GM19025 (cell line): ENCODE measurements at regions not wholly inside any gene's neighbourhood (a gene's known extent, or its start where the extent isn't known, plus 50 kb on each side); places are given as distances from the start of the nearest gene placed in this dataset.

Experiments used
- ATAC-seq: cut with Tn5 transposase; IDR thresholded peaks from one replicate; pipeline ENCODE4 v1.9.1; 2021; ENCODE audit warnings: mild to moderate bottlenecking, low read depth, moderate library complexity; ENCODE audit not compliant: unreplicated experiment

DNA sequence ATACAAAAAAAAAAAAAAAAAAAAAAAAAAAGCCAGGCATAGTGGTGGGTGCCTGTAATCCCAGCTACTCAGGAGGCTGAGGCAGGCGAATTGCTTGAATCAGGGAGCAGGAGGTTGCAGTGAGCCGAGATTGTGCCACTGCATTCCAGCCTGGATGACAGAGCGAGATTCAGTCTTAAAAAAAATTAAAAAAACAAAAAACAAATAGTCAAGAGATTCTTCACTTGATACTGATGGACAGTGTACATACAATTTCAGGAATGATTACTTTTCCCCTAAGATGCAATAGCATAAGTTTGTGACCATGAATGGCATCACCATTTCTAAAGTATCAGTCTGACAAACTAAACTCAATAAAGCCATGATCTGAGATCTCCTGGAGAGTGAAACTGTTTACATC lies 60.8 kb upstream of the IVNS1ABP start:
- ATAC-seq = no peak

DNA sequence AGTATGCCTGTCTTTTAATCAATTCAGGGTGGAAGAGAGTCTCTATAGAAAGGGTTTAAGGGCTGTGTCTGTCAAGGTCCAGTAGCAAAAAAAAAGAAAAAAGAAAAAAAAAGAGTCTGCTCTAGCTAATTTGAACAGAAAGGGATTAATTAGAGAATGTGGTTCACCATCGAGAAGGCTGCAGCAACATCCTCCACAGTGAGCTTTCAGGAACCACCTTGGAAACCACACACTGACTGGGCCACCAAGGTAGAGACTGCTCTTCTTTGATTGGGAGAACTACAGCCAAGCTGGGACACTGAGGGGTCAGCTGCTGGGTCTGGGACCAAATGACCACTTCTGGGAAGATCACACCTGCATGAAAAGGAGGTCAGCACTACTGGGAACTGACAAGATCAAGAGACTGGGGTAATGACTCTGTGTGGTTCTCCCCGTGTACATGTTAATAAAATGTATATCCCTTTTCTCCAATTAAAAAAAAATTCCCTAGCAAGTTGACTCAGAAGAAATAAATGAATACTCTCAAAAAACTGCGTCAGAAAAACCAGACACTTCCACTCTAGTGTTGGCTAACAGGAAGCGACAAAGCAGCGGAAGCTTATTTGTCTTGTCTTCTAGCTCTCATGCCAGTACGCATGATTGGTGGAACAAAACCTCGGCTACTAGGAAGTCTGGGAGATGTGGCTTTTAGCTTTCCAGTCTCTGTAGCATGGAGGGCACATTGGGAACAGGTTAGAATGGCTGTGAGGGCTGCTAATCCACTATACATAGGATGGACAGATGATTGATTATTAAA lies 60.0 kb upstream of the IVNS1ABP start:
- no peak for ATAC-seq

DNA sequence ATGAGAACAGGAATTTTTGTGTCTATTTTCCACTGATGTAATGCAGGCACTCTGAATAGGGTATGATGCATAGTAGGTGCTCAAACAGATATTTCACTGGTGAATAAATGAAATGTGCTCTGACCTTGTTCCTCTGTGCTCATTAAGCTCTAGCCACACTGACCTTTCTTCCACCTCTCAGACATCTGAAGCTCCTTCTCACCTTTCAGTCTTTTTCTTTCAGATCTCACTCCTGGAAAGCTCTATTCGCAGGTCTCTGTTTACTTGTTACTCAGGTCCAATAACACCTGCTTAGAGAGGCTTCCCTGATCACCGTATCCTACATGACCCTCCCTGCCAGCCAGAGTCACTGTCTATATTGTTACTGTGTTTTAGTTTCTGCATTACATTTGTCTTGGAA lies 59.2 kb upstream of the IVNS1ABP start:
- no peak for ATAC-seq

DNA sequence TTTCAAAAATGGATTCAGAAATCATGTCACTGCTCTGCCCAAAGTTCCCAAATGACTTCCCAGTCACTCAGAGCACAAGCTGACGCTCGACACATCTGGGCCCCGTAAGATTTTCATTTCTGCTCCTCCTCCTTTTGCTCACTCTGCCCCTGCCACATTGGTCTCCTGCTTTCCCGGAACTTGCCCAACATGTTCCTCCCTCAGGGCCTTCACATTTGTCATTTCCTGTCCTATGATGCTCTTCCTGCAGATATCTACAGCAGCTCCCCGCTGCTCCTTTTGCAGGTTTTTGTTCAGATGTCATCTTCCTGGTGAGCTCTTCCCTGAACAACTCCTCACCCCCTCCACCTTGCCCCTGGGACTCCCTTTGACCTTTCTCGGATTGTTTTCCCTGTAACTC lies 58.5 kb upstream of the IVNS1ABP start:
- no peak for ATAC-seq

DNA sequence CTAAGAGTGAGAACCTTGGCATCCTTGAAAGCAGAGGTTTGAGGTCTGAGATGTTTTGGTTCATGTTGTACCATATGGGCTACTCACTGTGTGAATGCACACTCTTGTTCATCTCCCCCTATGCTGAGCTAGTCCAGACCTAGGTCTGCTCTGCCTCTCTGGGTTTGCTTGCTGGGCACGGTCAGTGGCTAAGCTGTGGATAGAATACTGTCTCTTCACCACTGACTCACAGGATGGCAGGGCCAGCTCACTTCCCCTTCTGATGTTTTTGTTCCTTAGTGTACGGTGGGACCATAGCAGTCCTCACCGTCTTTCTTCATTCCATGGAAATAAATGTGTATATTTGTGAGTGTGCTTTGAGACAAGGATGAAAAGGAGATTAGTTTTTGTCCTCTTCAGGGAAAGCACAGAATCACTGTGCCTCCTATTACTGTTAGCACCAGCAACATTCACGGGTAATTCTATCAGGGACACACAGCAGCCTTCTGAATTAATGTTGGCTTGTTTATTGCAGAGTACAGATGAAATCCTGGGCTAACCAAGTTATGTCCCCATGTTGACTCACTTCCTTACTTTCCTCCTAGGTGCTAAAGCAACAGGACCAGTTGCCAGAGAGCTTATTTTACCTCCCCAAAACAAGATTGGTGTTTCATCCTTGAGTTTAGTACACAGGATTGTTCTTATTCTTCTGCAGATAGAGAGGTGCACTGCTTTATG lies 56.9 kb upstream of the IVNS1ABP start:
- ATAC-seq = no peak

DNA sequence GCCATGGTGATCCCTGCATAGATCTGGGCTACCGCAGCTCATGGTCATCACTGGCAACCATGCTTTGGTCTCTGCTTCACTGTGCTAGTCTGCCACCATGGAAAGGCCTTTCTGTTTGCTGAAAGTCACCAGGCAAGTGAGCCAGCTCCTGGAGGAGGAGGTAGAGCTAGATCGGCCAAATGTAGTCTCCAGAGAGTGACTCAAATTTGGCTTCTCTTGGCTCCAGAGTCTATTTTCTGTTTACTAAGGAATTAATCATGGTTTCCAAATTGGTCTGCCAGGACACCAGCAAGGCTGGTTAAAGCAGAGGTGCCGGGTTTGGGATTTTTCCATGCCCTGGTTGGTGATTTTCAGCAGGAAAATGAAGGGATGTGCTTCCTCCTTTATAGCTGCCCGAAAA lies 52.7 kb upstream of the IVNS1ABP start:
- no peak for ATAC-seq

DNA sequence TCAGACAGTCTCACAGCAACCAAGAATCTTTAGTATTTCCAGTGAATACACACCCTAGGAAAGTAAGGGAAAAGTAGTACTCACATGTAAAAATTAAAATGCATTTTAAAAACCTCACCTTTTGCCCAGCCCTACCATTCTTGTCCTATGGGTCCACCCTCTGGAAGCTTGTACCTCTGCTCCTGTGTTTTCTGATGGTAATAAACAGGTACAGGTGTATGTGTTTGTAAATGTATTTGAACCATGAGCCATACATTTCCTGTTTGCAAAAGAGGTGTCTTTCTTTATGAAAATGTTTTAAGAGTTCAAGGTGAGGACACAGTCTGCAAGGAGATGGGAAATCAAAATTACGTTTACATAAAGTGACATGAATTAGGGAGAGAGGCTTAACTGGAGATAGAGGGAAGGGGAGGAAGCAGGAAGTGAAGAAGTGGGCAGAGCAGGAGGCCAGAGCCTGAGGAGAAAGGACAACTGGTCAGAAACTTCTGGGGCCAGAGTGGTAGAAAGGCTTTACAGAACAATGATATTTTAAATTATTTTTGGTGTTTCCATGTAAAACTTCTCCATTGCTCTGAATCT lies 52.0 kb upstream of the IVNS1ABP start:
- ATAC-seq = no peak

DNA sequence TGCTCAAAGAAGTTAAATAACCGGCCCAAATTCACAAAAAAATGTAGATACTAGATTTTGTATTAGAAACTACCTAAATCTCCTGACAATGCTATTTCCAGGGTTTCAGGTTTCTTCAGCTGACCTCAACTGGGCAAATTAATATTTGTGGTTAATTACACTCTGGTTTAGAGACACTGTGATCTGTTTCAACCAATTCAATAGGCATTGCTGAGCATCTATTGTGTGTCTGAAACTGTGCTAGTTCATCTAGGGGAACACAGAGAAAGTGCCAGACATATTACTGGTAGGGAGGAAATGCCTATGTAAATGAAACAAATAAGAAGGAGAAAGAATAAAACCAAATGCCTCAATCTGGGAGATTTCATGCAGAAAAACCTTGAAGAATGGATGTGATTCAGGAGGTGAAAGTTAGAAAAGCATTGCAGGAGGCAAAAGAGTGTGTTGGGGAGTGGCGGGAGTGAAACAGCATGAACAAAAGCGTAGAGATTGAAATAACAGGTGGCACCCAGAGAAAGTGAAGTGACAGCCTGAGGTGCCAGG lies 51.3 kb upstream of the IVNS1ABP start:
- ATAC-seq = no peak

DNA sequence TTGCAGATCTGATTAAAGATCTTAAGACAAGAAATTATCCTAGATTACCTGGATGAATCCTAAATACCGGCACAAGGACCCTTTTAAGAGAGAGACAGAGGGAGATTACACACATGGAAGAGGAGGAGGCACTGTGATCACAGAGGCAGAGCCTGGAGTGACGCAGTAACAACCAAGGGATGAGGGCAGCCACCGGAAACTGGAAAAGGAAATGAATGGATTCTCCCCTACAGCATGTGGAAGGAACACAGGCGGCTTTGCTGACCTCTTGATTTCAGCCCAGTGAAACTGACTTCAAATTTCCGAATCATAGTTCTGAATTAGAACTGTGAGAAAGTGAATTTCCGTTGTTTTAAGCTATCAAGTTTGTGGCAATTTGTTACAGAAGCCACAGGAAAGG lies 50.2 kb upstream of the IVNS1ABP start:
- ATAC-seq = no peak
